ENCODE measurements at regions not wholly inside any gene's neighbourhood (a gene's known extent, or its start where the extent isn't known, plus 50 kb on each side); places are given as distances from the start of the nearest gene placed in this dataset.
"Not testable (repeated sequence)": the region's sequence is repeated elsewhere in the genome, so short reads cannot be mapped to it uniquely, and the experiment has no call there.

DNA sequence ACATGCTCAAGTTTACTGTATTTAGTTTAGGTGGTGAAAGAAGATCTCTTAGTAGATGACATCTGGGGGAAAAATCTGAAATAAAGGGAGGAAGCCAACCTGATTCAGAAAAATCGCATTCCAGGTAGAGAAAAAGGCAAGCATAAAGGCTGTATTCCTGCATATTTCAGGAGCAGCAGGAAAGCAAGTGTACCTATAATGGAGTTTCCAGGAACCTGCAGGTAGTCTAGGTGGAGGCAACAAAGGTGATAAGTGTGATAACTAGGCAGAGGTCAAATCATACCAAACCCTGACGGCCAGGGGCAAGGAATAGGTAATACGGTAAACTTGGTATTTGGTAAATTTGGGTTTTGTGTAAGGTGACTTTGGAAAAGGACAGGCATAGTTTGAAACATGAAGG, 132.8 kb upstream of the GOT2 start:
- TF ChIP-seq, protein P1, sequence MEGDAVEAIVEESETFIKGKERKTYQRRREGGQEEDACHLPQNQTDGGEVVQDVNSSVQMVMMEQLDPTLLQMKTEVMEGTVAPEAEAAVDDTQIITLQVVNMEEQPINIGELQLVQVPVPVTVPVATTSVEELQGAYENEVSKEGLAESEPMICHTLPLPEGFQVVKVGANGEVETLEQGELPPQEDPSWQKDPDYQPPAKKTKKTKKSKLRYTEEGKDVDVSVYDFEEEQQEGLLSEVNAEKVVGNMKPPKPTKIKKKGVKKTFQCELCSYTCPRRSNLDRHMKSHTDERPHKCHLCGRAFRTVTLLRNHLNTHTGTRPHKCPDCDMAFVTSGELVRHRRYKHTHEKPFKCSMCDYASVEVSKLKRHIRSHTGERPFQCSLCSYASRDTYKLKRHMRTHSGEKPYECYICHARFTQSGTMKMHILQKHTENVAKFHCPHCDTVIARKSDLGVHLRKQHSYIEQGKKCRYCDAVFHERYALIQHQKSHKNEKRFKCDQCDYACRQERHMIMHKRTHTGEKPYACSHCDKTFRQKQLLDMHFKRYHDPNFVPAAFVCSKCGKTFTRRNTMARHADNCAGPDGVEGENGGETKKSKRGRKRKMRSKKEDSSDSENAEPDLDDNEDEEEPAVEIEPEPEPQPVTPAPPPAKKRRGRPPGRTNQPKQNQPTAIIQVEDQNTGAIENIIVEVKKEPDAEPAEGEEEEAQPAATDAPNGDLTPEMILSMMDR (IDR thresholded peaks at IDR 0.05; ENCODE audit: control insufficient read depth, extremely low read depth, insufficient read depth): no peak
- DNase-seq (ENCODE audit: low read depth): no peak

DNA sequence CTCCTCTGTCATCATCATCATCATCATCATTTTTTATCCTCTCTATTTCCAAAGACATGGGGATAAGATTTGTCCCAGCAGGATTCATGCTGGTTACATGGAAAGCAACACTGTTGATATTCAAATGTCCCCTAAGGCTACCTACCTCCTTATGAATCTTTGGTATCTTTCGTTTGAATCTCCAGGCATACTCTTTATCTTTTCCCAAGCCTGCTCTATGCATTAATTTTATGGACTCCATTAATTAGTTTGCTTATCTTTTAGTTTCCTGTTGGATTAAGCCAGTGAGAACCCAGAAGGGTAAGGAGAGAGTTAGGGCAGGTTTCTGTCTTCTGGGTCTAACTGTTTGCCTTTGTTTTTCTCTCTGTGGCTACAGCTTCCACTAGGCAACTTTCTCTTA, 129.6 kb upstream of the GOT2 start:
- DNase-seq (ENCODE audit: low read depth): no peak
- TF ChIP-seq, protein P1 (IDR thresholded peaks at IDR 0.05; ENCODE audit: control insufficient read depth, extremely low read depth, insufficient read depth): no peak
- H3K4me3 ChIP-seq (ENCODE audit: low read depth, low read length): no peak overlapping the region

More for the DNA sequence above, 132.8 kb upstream of the GOT2 start:
- H3K4me3 ChIP-seq (ENCODE audit: low read depth, low read length): no peak overlapping the region

- TF ChIP-seq, protein P1 (IDR thresholded peaks at IDR 0.05; ENCODE audit: control insufficient read depth, extremely low read depth, insufficient read depth): no peak
- H3K4me3 ChIP-seq (ENCODE audit: low read depth, low read length): no peak overlapping the region
- DNase-seq (ENCODE audit: low read depth): no peak
Observed at GRCh38 chr16:58863042-58863441, 128.9 kb upstream of the GOT2 start.

- DNase-seq (ENCODE audit: low read depth): no peak
- no peak overlapping the region for H3K4me3 ChIP-seq (ENCODE audit: low read depth, low read length)
- TF ChIP-seq, protein P1 (IDR thresholded peaks at IDR 0.05; ENCODE audit: control insufficient read depth, extremely low read depth, insufficient read depth): no peak
Observed at GRCh38 chr16:58862334-58863021, 128.4 kb upstream of the GOT2 start.

DNA sequence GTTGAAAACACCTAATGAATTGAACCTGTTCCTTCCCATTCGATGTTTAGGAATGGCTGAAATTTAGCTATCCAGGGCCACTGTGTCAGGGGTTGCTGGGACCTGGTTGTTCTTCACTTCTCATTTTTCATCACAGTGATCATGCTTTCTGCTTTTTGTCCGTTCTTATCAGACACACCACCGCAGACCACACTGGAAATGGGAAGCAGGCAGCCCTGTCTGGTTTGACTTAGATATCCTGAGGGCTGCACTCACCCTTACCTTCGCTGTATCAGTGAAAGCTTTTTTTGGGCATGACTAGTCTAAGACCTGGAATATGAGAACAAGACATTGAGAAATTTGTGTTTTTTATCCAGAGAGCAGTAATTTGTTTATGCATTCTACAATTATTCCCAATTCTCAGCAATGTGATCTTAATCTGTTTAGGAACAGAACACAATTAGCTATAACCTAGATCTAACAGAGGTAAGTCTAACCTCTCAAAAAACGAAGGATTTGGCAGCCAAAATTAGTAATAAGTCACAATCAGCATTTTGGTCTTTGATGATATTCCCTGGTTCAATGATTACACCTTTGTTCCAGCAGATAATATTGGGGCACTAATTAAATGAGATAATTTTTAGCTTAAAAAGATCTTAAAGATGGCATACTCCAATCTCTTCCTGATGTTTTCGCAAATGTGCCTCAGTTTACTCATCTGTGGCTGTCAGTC, 126.0 kb upstream of the GOT2 start:
- no peak for DNase-seq (ENCODE audit: low read depth)
- no peak overlapping the region for H3K4me3 ChIP-seq (ENCODE audit: low read depth, low read length)
- TF ChIP-seq, protein P1 (IDR thresholded peaks at IDR 0.05; ENCODE audit: control insufficient read depth, extremely low read depth, insufficient read depth): no peak

GRCh38 chr16:58858577-58858976, 124.5 kb upstream of the GOT2 start:
- not testable (repeated sequence) for H3K4me3 ChIP-seq (ENCODE audit: low read depth, low read length); DNase-seq (ENCODE audit: low read depth)

GRCh38 chr16:58855291-58855863, 121.3 kb upstream of the GOT2 start:
- no peak for DNase-seq (ENCODE audit: low read depth)
- TF ChIP-seq, protein P1 (IDR thresholded peaks at IDR 0.05; ENCODE audit: control insufficient read depth, extremely low read depth, insufficient read depth): no peak

More at GRCh38 chr16:58855291-58855863, 121.3 kb upstream of the GOT2 start:
- H3K4me3 ChIP-seq (ENCODE audit: low read depth, low read length): no peak overlapping the region

Data from LNCaP clone FGC (cell line).